ENCODE measurements at regions not wholly inside any gene's neighbourhood (a gene's known extent, or its start where the extent isn't known, plus 50 kb on each side); places are given as distances from the start of the nearest gene placed in this dataset.
"Not testable (repeated sequence)": the region's sequence is repeated elsewhere in the genome, so short reads cannot be mapped to it uniquely, and the experiment has no call there.

DNA sequence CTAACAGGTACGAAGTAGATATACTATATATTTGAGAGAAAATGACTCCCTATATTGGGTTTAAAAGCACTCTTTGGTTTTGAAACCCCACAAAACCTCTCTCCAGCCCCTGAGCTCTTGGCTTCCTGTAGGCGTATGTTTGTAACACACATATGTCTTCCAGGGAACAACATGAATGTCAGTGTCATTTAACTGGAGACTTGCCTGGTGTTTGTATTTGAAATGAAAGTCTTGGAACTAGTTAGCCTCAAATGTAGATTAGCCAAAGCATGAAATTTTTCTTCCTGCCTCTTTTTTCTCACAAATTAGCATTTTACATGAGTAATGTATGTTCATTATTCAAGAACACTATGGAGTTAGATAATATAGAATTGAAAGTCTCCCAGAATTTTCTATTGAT, 411.8 kb upstream of the ASIC2 start:
- Histone ChIP-seq H3K4me1 (ENCODE audit: insufficient read depth, low read length) (no peaks in the 10 kb centered on the region), H2AFZ (ENCODE audit: low read length) (no peak overlapping the region), H3K79me2 (ENCODE audit: insufficient read depth, low read length) (no peaks in the 10 kb centered on the region), H3K4me2 (ENCODE audit: insufficient read depth, low read length) (no peak overlapping the region), H3K4me3 (ENCODE audit: insufficient read depth, low read length) (no peak overlapping the region), H3K27ac (ENCODE audit: low read depth, low read length) (no peak overlapping the region), H3K27me3 (ENCODE audit: insufficient read depth, low read length) (no peaks in the 10 kb centered on the region), H4K20me1 (ENCODE audit: insufficient read depth, low read length) (no peaks in the 10 kb centered on the region), H3K36me3 (ENCODE audit: insufficient read depth, low read length) (no peaks in the 10 kb centered on the region), H3K9me3 (ENCODE audit: low read depth, low read length) (no peaks in the 10 kb centered on the region)
- no peak for DNase-seq (ENCODE audit: insufficient read length, low spot score, missing footprints)
- TF ChIP-seq, protein P1, sequence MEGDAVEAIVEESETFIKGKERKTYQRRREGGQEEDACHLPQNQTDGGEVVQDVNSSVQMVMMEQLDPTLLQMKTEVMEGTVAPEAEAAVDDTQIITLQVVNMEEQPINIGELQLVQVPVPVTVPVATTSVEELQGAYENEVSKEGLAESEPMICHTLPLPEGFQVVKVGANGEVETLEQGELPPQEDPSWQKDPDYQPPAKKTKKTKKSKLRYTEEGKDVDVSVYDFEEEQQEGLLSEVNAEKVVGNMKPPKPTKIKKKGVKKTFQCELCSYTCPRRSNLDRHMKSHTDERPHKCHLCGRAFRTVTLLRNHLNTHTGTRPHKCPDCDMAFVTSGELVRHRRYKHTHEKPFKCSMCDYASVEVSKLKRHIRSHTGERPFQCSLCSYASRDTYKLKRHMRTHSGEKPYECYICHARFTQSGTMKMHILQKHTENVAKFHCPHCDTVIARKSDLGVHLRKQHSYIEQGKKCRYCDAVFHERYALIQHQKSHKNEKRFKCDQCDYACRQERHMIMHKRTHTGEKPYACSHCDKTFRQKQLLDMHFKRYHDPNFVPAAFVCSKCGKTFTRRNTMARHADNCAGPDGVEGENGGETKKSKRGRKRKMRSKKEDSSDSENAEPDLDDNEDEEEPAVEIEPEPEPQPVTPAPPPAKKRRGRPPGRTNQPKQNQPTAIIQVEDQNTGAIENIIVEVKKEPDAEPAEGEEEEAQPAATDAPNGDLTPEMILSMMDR (IDR thresholded peaks at IDR 0.05; ENCODE audit: extremely low read depth, low read depth, low read length): no peak

DNA sequence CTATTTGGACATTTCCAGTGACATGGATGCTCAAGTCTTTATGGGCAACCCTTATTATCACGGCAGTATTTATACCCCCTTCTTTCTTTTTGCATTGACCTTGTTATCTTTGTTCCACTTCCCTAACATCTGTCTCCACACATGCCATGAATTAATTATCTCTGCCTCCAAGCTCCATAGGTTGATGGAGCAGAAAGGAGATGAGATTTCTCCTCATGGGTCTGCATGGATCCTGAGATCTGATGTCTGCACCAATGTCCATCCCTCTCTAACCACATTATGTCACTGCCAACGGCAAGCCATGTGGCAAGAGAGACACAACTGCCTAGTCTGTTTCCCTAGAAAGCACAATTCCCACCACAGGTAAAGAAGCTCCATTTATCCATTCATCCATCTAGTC, 416.8 kb upstream of the ASIC2 start:
- TF ChIP-seq, protein P1 (IDR thresholded peaks at IDR 0.05; ENCODE audit: extremely low read depth, low read depth, low read length): no peak
- H3K36me3 ChIP-seq (ENCODE audit: insufficient read depth, low read length): no peaks in the 10 kb centered on the region
- no peak overlapping the region for H3K27ac ChIP-seq (ENCODE audit: low read depth, low read length)
- H4K20me1 ChIP-seq (ENCODE audit: insufficient read depth, low read length): no peaks in the 10 kb centered on the region
- no peaks in the 10 kb centered on the region for H3K27me3 ChIP-seq (ENCODE audit: insufficient read depth, low read length)
- H3K4me2 ChIP-seq (ENCODE audit: insufficient read depth, low read length): no peak overlapping the region
- H2AFZ ChIP-seq (ENCODE audit: low read length): no peak overlapping the region
- H3K4me1 ChIP-seq (ENCODE audit: insufficient read depth, low read length): no peaks in the 10 kb centered on the region
- no peaks in the 10 kb centered on the region for H3K79me2 ChIP-seq (ENCODE audit: insufficient read depth, low read length)
- no peak for DNase-seq (ENCODE audit: insufficient read length, low spot score, missing footprints)
- H3K4me3 ChIP-seq (ENCODE audit: insufficient read depth, low read length): no peak overlapping the region
- H3K9me3 ChIP-seq (ENCODE audit: low read depth, low read length): no peaks in the 10 kb centered on the region

DNA sequence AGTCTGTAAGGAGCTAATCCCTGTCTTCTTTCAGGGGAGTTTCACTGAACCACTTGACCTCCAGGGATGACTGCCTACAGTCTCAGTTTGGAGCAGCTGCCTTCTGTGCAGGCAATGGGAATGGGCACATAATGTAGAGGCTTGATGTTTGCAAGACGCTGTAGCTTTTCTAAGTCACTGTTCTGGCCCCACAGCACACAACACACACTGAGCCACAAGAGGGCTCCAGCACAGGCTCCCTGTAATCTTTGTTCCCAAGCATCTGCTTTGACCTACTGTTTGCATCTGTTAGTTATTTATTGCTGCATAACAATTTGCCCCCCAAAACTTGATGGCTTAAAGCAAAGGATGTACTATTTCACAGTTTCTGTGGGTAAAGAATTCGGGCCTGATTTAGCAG, 419.0 kb upstream of the ASIC2 start:
- Histone ChIP-seq H3K4me3 (ENCODE audit: insufficient read depth, low read length) (no peak overlapping the region), H3K4me1 (ENCODE audit: insufficient read depth, low read length) (no peaks in the 10 kb centered on the region), H3K9me3 (ENCODE audit: low read depth, low read length) (no peaks in the 10 kb centered on the region), H3K27me3 (ENCODE audit: insufficient read depth, low read length) (no peaks in the 10 kb centered on the region), H3K79me2 (ENCODE audit: insufficient read depth, low read length) (no peaks in the 10 kb centered on the region), H4K20me1 (ENCODE audit: insufficient read depth, low read length) (no peaks in the 10 kb centered on the region), H2AFZ (ENCODE audit: low read length) (no peak overlapping the region), H3K36me3 (ENCODE audit: insufficient read depth, low read length) (no peaks in the 10 kb centered on the region), H3K27ac (ENCODE audit: low read depth, low read length) (no peak overlapping the region), H3K4me2 (ENCODE audit: insufficient read depth, low read length) (no peak overlapping the region)
- TF ChIP-seq, protein P1 (IDR thresholded peaks at IDR 0.05; ENCODE audit: extremely low read depth, low read depth, low read length): no peak
- no peak for DNase-seq (ENCODE audit: insufficient read length, low spot score, missing footprints)

DNA sequence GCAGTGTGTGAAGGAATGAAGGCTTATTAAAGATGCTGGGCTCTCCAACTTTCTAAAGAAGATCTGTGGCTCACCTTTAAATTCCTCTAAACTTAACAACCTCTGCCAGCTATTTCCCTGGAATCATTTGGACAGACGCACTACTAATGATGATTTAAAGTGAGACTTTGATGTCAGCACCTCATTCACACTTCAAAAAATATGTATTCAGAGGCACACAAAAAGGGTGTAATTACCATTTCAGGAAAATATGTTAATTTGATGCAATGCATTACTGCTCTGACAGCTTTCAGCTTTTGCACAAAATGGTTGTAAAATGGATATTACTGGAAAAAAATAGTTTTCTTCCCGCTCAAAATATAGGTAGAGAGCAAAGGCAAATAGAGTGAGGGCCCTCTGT, 423.9 kb upstream of the ASIC2 start:
- no peaks in the 10 kb centered on the region for H3K27me3 ChIP-seq (ENCODE audit: insufficient read depth, low read length)
- DNase-seq (ENCODE audit: insufficient read length, low spot score, missing footprints): no peak
- no peaks in the 10 kb centered on the region for H3K9me3 ChIP-seq (ENCODE audit: low read depth, low read length)
- H4K20me1 ChIP-seq (ENCODE audit: insufficient read depth, low read length): no peaks in the 10 kb centered on the region
- TF ChIP-seq, protein P1 (IDR thresholded peaks at IDR 0.05; ENCODE audit: extremely low read depth, low read depth, low read length): no peak
- no peaks in the 10 kb centered on the region for H3K36me3 ChIP-seq (ENCODE audit: insufficient read depth, low read length)
- no peak overlapping the region for H3K27ac ChIP-seq (ENCODE audit: low read depth, low read length)
- H2AFZ ChIP-seq (ENCODE audit: low read length): no peak overlapping the region
- H3K4me2 ChIP-seq (ENCODE audit: insufficient read depth, low read length): no peak overlapping the region
- no peaks in the 10 kb centered on the region for H3K79me2 ChIP-seq (ENCODE audit: insufficient read depth, low read length)
- no peak overlapping the region for H3K4me3 ChIP-seq (ENCODE audit: insufficient read depth, low read length)
- no peaks in the 10 kb centered on the region for H3K4me1 ChIP-seq (ENCODE audit: insufficient read depth, low read length)

DNA sequence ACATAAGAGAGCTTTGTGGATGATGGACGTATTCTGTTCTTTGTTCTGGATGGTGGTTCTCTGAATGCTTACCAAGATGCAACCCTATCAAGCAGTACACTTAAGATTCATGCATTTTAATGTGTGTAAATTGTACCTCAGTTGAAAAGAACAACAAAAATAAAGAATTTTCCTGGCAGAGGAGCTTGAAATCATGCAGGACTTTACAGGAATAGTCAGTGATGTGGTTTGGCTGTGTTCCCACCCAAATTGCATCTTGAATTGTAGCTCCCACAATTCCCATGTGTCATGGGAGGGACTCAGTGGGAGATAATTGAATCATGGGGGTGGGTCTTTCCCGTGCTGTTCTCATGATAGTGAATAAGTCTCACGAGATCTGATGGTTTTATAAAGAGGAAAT, 430.6 kb upstream of the ASIC2 start:
- DNase-seq (ENCODE audit: insufficient read length, low spot score, missing footprints); H3K27ac ChIP-seq (ENCODE audit: low read depth, low read length); H3K4me3 ChIP-seq (ENCODE audit: insufficient read depth, low read length); H3K79me2 ChIP-seq (ENCODE audit: insufficient read depth, low read length); H2AFZ ChIP-seq (ENCODE audit: low read length); H3K9me3 ChIP-seq (ENCODE audit: low read depth, low read length); H3K4me2 ChIP-seq (ENCODE audit: insufficient read depth, low read length); H3K36me3 ChIP-seq (ENCODE audit: insufficient read depth, low read length); H4K20me1 ChIP-seq (ENCODE audit: insufficient read depth, low read length); H3K4me1 ChIP-seq (ENCODE audit: insufficient read depth, low read length); H3K27me3 ChIP-seq (ENCODE audit: insufficient read depth, low read length): not testable (repeated sequence)
